Thymus (tissue), 11 donors: ENCODE measurements at regions not wholly inside any gene's neighbourhood (a gene's known extent, or its start where the extent isn't known, plus 50 kb on each side); places are given as distances from the start of the nearest gene placed in this dataset.

Experiments used
- DNase-seq, 9 donors: peaks; one replicate each; pipeline ENCODE4 v3.0.0-alpha.2; 2013; ENCODE audit warnings: low spot score in 9 of 9, low read depth in 6 of 9, missing footprints in 1 of 9
- H3K27ac ChIP-seq, 2 donors: one replicate each; pipeline ENCODE4 v1.5.1; 2013; ENCODE audit warnings: control low read depth in 1 of 2, low read depth in 1 of 2, low read length in 1 of 2, mild to moderate bottlenecking in 1 of 2, moderate library complexity in 1 of 2
- H3K27me3 ChIP-seq, 2 donors: one replicate each; pipeline ENCODE4 v1.5.1; 2013; ENCODE audit warnings: low read length in 1 of 2; ENCODE audit not compliant: control insufficient read depth in 2 of 2, insufficient read depth in 1 of 2
- H3K36me3 ChIP-seq, 2 donors: one replicate each; pipeline ENCODE4 v1.5.1; 2013; ENCODE audit warnings: low read length in 1 of 2, mild to moderate bottlenecking in 1 of 2, moderate library complexity in 1 of 2; ENCODE audit not compliant: control insufficient read depth in 2 of 2, insufficient read depth in 2 of 2
- H3K4me1 ChIP-seq, 2 donors: one replicate each; pipeline ENCODE4 v1.5.1; 2013; ENCODE audit warnings: low read length in 2 of 2; ENCODE audit not compliant: control insufficient read depth in 2 of 2, insufficient read depth in 2 of 2
- H3K4me3 ChIP-seq, 2 donors: one replicate each; pipeline ENCODE4 v1.5.1; 2013; ENCODE audit warnings: low read length in 2 of 2, control low read depth in 1 of 2, mild to moderate bottlenecking in 1 of 2
- H3K9me3 ChIP-seq, 2 donors: one replicate each; pipeline ENCODE4 v1.5.1; 2013; ENCODE audit warnings: low read length in 1 of 2, mild to moderate bottlenecking in 1 of 2; ENCODE audit not compliant: control insufficient read depth in 2 of 2, insufficient read depth in 1 of 2
- WGBS: extraction: QIAGEN DNeasy Blood & Tissue Kit; methylation state at CpG from one replicate; pipeline ENCODE4 v1.1.7; 2013; 5-methylcytosine and 5-hydroxymethylcytosine counted together
- donor health status: healthy.

- H3K27me3 ChIP-seq = no peaks in the 10 kb centered on the region
- no peaks in the 10 kb centered on the region for H3K4me1 ChIP-seq
- H3K36me3 ChIP-seq = no peaks in the 10 kb centered on the region
- WGBS = 83% methylated on average over 3 of the region's 3 CpGs
- no peak overlapping the region for H3K27ac ChIP-seq
- H3K9me3 ChIP-seq = no peaks in the 10 kb centered on the region
- no peak for DNase-seq
- no peak overlapping the region for H3K4me3 ChIP-seq
These were observed 549.3 kb upstream of the TENM4 start for GRCh38 chr11:79990141-79990540.

- Histone ChIP-seq H3K4me1 (no peaks in the 10 kb centered on the region), H3K36me3 (no peaks in the 10 kb centered on the region), H3K27ac (no peak overlapping the region), H3K9me3 (no peaks in the 10 kb centered on the region), H3K4me3 (no peak overlapping the region), H3K27me3 (no peaks in the 10 kb centered on the region)
- 96% methylated on average over 4 of the region's 4 CpGs for WGBS
- DNase-seq = no peak
These were observed 541.4 kb upstream of the TENM4 start for GRCh38 chr11:79982185-79982584.

- no peak overlapping the region for H3K27ac ChIP-seq
- H3K9me3 ChIP-seq = no peaks in the 10 kb centered on the region
- H3K36me3 ChIP-seq = no peaks in the 10 kb centered on the region
- H3K4me1 ChIP-seq = no peaks in the 10 kb centered on the region
- H3K27me3 ChIP-seq = no peaks in the 10 kb centered on the region
- DNase-seq = no peak
- H3K4me3 ChIP-seq = no peak overlapping the region
These were observed 540.1 kb upstream of the TENM4 start for GRCh38 chr11:79980916-79981315.

- Histone ChIP-seq H3K4me1 (no peaks in the 10 kb centered on the region), H3K27ac (no peak overlapping the region), H3K27me3 (no peaks in the 10 kb centered on the region), H3K4me3 (no peak overlapping the region), H3K9me3 (no peaks in the 10 kb centered on the region), H3K36me3 (no peaks in the 10 kb centered on the region)
- no peak for DNase-seq
- WGBS = 73% methylated on average over 7 of the region's 7 CpGs
These were observed 533.1 kb upstream of the TENM4 start for GRCh38 chr11:79973721-79974617.

- DNase-seq = no peak
- H3K4me1 ChIP-seq = no peaks in the 10 kb centered on the region
- H3K9me3 ChIP-seq = no peaks in the 10 kb centered on the region
- WGBS = 87% methylated on average over 3 of the region's 3 CpGs
- H3K27ac ChIP-seq = no peak overlapping the region
- H3K4me3 ChIP-seq = no peak overlapping the region
- H3K36me3 ChIP-seq = no peaks in the 10 kb centered on the region
- no peaks in the 10 kb centered on the region for H3K27me3 ChIP-seq
These were observed 530.4 kb upstream of the TENM4 start for GRCh38 chr11:79971255-79971654.

GRCh38 chr11:79966592-79966991, 525.8 kb upstream of the TENM4 start:
- H3K36me3 ChIP-seq = no peaks in the 10 kb centered on the region
- no peaks in the 10 kb centered on the region for H3K4me1 ChIP-seq
- 82% methylated on average over 1 of the region's 1 CpG for WGBS
- no peak for DNase-seq
- H3K27ac ChIP-seq = no peak overlapping the region
- no peaks in the 10 kb centered on the region for H3K9me3 ChIP-seq
- H3K27me3 ChIP-seq = no peaks in the 10 kb centered on the region
- H3K4me3 ChIP-seq = no peak overlapping the region

GRCh38 chr11:79963856-79964645, 523.2 kb upstream of the TENM4 start:
- no peak for DNase-seq
- Histone ChIP-seq H3K27me3 (no peaks in the 10 kb centered on the region), H3K4me3 (no peak overlapping the region), H3K4me1 (no peaks in the 10 kb centered on the region), H3K27ac (no peak overlapping the region), H3K9me3 (no peaks in the 10 kb centered on the region), H3K36me3 (no peaks in the 10 kb centered on the region)
- WGBS = 82% methylated on average over 5 of the region's 5 CpGs

GRCh38 chr11:79960461-79960860, 519.6 kb upstream of the TENM4 start:
- no peaks in the 10 kb centered on the region for H3K4me1 ChIP-seq
- no peaks in the 10 kb centered on the region for H3K36me3 ChIP-seq
- H3K4me3 ChIP-seq = no peak overlapping the region
- H3K27me3 ChIP-seq = no peaks in the 10 kb centered on the region
- no peaks in the 10 kb centered on the region for H3K9me3 ChIP-seq
- no peak for DNase-seq
- H3K27ac ChIP-seq = no peak overlapping the region

- Histone ChIP-seq H3K36me3 (no peaks in the 10 kb centered on the region), H3K4me1 (no peaks in the 10 kb centered on the region), H3K27me3 (no peaks in the 10 kb centered on the region), H3K4me3 (no peak overlapping the region), H3K27ac (no peak overlapping the region), H3K9me3 (no peaks in the 10 kb centered on the region)
- WGBS = 92% methylated on average over 2 of the region's 2 CpGs
- DNase-seq = no peak
These were observed 518.5 kb upstream of the TENM4 start for GRCh38 chr11:79959318-79959717.
